NCI-H146 (cell line): ENCODE measurements at regions not wholly inside any gene's neighbourhood (a gene's known extent, or its start where the extent isn't known, plus 50 kb on each side); places are given as distances from the start of the nearest gene placed in this dataset.

ENCODE experiments used
- DNase-seq: peaks from one replicate; lab custom pipeline; 2025; lab: John Stamatoyannopoulos, UW

GRCh38 chr5:108649646-108650045, 98.1 kb upstream of the FER start:
- DNase-seq = no peak

DNA sequence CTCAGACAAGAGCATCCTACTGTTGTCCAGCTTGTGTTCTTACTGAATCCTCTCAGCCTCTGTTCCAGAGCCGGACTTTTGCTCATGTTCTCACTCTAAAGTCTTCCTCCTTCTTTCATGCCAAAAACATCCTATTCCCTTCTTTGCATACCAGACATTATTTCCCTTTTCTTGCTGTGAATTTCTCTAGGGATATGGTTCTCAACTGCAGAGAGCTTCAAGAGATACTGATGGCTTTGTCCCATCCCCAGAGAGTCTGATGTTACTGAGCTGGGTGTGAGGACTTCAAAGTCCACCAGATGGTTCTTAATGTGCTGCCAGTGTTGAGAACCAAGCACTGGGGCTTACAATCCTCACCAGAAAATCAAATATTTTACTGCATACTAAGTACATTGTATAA, 98.6 kb upstream of the FER start:
- DNase-seq = no peak

DNA sequence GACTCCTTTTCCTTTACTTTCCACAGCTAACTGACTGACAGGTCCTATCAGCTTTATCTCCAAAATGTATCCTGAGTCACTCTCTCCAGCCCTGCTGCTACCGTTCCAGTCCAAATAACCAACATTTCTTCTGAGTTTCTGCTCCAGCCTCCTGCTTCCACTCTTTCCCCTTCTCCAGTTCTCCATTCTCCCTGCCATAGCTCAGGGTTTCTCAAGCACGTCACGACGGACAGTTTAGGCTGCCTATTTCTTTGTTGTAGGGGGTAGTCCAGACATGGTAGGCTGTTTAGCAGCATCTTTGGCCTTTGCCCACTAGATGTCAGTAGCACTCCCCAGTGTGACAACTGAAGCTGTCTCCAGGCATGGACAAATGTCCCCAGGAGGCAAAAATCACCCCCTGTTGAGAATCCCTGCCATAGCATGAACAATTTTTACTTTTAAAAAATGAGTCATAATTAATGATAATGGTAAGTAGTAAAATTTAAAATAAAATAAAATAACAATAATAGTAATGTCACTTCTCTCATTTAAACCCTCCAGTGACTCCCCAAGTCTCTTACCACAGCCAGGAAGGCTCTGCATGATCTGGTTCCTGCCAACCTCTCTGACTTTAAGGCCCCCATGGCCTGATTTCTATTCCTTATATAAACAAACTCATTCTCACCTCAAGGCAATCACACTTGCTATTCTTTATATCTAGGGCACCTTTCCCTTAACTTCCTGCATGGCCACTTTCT, 105.4 kb upstream of the FER start:
- peak; percentile 26 for DNase-seq

GRCh38 chr5:108641596-108641995, 106.1 kb upstream of the FER start:
- no peak for DNase-seq

- no peak for DNase-seq
Measured at GRCh38 chr5:108639366-108639765, 108.3 kb upstream of the FER start.

DNA sequence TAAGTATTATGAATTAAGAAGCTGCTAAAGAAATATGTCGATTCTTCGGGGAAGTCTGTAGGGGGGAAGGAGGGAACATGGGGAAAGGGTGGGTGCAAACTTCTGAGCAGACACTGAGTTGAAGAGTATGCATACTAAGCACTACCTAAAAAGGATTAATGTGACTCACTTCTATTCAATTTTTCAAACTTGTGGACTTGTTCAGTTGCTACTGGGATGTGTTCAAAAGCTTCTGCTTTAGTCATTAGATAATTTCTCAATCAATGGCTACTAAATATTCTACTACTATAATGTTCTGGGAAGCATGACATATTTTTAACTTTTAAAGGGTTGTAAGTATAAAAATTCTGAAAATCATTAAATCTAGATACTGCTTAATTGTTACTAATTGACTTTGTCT, 109.7 kb upstream of the FER start:
- no peak for DNase-seq

DNA sequence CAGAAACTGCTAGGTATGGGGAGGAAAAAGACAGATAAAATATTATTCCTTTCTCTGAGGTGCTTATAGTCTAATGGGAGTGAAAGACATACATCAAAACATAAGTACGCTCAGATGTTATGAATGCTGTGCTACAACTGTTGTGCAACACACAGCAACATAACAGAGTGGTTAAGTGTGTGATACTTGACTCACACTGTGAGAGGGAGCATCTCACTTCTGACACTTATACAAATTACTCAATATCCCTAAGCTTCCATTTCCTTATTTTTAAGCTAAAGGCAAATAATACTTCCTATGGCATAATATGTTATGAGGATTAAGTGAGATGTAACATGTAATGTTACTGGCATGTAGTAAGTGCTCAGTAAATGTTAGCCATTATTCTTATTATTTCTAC, 110.6 kb upstream of the FER start:
- DNase-seq = no peak

GRCh38 chr5:108636135-108636853, 111.4 kb upstream of the FER start:
- no peak for DNase-seq

- no peak for DNase-seq
Measured at GRCh38 chr5:108634617-108635288, 112.9 kb upstream of the FER start.

DNA sequence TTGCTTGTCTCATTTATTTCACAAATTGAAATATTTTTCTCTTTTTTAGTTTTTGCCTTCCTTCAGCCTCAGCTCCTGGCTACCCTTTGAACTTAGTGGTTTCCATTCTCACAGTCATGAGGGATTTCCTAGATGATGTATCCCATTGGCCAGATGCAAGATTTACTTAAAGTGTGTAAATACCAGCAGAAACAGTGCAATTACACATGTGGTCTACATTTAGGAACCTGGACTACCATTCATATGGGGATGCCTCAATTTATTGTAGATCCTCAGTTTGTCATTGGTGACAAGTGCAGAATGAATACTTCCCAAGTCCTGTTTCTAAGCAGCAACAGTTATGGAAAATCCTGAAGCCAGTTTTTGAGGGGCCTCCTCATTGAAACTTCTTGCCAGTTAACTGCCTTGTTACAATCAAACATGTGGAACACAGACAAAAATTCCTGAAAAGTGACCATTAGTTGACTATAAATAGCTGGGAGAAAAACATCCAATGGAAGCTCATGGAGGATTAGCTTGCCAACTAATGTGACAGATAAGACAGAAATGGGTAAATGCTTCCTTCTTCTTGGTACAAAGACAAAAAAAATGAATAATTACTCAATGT, 113.6 kb upstream of the FER start:
- no peak for DNase-seq

GRCh38 chr5:108629779-108630528, 117.7 kb upstream of the FER start:
- no peak for DNase-seq

DNA sequence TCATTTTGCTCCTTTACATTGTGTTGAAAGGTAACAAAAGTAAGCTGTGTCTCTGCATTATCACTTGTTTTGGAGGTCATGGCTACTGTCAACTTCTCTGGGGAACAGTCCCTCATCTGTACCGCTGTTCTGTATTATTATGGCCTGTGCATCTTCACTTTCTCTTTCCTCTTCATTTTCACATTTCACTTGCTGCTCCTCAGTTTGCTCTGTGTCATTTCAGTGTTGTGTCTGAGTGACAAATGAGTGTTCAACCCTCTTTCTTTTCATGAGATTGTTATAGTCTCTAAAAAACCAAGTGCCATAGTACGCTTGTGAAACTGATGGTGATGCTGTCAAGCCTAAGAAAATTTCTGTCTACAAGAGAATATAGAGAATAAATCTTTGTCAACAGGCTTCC, 122.0 kb upstream of the FER start:
- no peak for DNase-seq

- no peak for DNase-seq
Measured at GRCh38 chr5:108623826-108624225, 123.9 kb upstream of the FER start.

DNA sequence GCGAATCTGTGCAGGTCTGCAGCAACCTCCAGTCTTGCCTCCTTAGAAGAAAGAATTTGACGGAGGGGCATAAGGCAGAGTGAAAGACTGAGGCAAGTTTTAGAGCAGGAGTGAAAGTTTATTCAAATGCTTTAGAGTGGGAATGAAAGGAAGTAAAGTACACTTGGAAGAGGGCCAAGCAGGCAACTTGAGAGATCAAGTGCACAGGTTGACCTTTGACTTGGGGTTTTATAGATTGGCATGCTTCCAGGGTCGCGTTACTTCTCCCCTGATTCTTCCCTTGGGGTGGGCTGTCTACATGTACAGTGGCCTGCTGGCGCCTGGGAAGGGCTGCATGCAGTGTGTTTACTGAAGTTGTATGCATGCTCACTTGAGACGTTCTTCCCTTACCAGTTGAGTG, 127.2 kb upstream of the FER start:
- no peak for DNase-seq

DNA sequence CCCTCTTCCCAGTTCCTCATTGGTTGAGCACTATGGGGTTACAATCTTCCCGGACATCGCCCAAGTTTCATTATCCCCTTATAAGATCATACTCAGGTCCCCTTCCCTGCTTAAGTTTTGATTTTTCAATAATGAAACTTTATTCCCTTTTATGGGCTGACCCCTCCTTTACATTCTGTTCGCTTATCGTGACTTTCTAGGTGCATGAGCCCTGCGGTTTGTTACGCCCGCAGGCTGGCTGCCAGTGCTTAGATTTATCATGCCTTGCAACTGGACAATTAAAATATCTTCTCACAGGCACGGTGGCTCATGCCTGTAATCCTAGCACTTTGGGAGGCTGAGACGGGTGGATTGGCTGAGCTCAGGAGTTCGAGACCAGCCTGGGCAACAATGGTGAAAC, 127.9 kb upstream of the FER start:
- no peak for DNase-seq

DNA sequence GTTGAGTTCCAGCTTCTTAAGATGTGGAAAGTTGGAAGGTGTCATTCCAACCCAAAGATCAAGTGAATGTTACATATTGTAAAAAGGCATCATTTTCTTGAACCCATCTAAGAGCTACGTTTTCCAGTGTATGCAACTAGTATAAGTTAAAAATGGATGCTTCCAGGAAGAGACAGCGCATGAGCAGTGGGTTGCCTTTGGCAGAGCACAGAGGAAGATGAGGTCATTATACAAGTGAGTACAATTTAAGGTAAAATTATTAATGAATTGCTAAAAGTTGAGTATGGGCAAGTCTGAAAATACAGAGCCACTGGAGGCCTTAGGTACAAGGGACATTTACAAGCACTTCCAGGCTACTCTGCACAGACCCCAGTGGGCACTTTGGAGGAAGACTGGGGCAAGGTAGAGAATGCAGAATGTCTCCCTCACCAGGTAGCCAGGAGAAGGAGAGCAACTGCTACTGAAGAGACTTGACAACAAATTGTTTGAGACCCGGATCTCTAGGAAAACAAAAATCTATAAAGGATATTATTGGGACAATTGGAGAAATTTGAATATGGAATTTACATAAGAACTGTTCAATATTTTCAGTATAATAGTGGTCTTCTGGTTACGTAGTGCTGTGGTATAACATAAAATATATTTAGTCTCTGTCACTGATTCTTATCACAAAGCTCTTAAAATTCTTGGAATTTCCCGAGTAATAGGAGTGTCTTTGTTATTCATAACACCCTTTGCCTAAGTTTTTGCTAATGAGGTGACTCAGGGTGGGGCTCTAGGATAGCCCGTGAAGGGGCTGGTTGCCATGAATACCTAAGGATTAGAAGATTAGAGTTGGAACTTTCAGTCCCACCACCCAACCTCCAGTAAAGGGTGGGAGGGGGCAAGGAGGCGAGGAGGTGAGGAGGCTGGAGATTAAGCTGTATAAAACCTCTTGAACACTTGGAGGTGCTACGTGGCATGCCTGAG, 129.9 kb upstream of the FER start:
- no peak for DNase-seq

DNA sequence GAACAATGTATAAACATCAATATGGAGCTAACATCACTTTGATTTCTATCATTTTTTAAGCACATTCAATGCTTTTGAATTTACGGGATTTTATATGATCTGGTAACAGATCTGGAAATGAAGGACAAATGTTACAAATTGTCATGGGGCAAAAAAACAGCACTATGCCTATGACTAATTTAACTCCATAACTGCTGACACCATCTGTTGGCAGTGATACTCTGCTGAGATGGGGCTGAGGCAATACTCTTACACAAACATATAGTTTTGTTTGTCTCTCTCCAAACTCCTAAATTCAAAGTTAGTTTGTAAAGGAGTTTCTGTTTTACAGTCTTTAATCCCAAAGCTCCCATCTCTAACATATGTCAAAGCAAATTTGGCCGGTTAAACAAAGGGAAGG, 132.5 kb upstream of the FER start:
- no peak for DNase-seq

- DNase-seq = no peak
Measured at GRCh38 chr5:108607421-108607820, 140.3 kb upstream of the FER start.

DNA sequence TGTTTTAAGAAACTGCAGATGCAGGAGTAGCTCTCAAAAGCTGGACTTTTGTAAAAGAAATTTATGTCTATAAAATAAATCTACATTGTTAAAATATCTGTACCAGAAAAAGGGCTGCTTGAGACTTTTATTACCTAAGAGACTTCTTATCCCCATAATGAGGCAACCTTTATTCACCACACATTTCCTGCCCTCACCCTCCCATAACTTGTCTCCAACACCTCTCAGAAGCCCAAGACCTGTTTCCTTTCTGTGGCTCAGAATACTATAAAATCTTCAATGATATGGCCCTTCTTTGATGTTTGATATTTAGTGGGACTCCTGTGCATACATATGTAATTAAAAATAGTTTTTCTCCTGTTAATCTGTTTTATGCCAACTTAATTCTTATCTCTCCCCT, 141.5 kb upstream of the FER start:
- no peak for DNase-seq

GRCh38 chr5:108602830-108603229, 144.9 kb upstream of the FER start:
- DNase-seq = no peak

DNA sequence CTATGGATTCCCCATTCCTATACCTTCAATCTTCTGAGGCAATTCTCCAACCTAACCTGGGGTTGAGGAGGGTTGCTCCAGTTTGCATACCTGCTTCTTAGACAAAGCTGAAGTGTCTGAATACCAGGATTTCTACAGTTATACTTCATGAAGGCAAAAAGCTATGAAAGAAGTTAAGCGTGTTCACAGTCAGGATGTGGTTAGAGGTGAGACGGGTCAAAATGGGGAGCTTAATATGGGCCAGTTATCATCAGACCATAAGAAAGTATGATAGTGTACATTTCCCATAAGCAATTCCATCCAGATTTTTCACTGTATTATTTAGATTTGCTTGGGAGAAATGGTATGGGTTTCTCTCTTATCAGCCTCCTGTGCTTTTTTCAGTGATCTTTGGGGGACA, 156.9 kb upstream of the FER start:
- DNase-seq = no peak
